HG03045 (cell line): ENCODE measurements at regions not wholly inside any gene's neighbourhood (a gene's known extent, or its start where the extent isn't known, plus 50 kb on each side); places are given as distances from the start of the nearest gene placed in this dataset.

Source experiments
- ATAC-seq: cut with Tn5 transposase; IDR thresholded peaks from one replicate; pipeline ENCODE4 v1.9.1; 2021; ENCODE audit warnings: mild to moderate bottlenecking, moderate library complexity; ENCODE audit not compliant: unreplicated experiment

GRCh38 chr1:187871177-187871845, 1042.6 kb downstream of the PLA2G4A start:
- no peak for ATAC-seq

GRCh38 chr1:187872550-187872949, 1043.8 kb downstream of the PLA2G4A start:
- no peak for ATAC-seq

GRCh38 chr1:187873126-187873525, 1044.4 kb downstream of the PLA2G4A start:
- ATAC-seq = no peak

DNA sequence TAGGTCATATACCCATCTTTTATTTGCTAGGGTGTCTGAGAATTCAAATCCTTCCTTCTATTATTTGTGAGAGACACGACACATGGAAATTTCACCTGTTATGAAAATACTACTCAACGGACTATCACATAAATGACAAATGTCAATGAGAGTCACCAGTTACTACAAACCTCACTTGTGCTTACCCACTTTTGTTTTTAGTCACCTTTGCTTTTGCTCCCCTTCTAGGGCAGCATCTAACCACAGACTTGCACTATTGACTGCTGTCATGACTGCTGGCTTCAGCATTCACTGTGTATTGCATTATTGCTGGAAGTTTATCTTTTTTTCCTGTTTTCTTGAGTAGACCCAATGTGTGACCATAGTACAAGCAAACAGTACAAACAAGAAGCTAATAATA, 1048.0 kb downstream of the PLA2G4A start:
- no peak for ATAC-seq

- ATAC-seq = no peak
Measured at GRCh38 chr1:187877220-187877619, 1048.5 kb downstream of the PLA2G4A start.

DNA sequence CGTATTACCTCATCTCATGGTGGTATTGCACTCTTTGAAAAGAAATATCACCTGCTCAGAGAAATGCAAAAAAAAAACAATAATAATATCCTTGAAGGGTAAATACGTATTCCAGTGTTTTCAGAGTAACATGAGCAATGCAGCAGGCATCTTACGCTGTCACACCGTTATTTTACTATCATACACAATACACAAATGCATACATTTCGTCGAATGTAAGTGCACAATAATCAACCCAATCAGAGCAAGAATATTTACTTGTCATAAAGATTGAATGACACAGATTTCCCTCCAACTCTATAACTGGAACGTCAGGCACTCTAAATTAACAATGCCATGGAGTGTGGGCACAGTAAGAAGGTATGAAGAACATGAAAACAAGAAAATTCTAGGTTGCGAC, 1050.1 kb downstream of the PLA2G4A start:
- ATAC-seq = no peak

DNA sequence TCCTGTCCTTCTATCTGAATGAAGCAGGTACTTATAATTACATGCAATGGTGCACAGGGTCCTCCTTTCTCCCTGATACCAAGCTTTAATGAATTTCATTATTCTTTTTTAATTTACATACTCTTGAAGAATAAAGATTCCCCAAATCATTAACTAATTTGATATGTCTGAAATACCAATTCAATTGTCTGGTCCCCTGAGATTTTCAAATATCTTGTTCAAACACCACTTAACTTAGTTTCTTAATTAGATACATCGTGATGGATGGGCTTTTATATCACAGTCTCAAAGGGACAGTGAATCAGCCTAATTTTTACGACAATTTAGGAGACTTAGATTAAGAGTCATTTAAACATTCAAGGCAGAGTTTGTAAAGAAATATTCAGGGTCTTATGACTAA, 1054.6 kb downstream of the PLA2G4A start:
- ATAC-seq = no peak

DNA sequence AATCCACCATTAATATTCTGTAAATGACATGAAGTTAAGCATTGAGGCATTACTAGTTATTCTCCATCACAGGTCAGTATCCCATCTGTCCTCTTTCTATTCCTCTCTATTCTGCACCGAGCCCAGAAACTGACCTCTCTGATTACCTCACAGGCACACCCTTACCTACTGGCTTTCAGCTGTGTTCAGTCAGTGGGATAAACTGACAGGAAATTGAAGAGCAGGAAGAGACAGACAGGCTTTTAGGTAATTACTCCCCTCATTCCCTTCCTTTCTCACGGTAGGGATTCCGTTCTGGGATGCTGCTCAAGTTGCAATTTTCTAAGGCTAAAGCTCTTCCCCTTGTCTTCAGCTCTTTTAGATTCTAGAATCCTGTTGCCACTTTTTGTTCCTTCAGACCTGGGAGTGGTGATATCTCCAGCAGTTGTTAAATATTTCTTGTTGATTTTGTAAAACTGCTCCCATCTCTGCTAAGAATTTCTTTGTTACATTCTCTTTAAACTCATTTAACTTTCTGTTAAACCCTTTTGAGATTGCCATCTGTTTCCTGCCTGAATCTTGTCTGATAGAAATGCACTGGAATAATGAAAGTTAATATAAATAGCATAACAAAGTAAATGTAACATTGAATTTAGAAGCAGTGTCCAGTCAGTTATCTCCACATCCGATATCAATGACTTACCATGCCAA, 1063.4 kb downstream of the PLA2G4A start:
- no peak for ATAC-seq

DNA sequence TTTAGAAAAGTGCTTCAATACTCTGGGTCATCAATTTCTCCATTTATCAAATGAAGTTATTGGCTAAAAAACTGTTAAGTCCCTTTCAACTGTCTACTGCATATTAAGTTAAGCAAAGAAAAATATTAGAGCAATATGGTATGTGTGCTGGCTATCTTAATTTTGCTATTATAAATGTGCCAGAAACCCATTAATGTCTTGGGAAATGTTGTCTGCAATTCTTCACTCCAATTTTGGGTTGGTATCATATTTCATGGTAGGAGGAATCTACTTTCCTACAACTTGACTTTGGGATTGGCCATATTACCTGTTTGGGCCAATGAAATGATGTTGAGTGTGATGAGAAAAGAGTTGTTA, 1063.9 kb downstream of the PLA2G4A start:
- ATAC-seq = no peak

DNA sequence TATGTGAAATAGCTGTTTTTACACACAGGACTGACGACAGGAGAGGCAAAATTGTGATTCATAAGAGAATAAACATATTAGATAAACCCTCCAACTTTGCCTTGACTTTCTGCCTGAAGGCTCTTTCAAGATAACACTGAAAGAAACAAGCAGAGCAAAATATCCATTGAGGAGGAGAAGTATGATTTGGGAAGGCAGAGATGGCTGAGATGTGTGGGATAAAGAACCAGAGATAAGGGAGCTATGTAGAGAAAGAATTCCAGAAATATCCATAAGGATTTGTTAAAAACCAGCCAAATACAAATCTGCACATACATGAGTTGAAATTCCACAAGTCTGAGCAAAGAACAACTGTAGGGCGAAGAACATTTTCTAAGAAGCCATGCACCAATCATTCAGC, 1064.7 kb downstream of the PLA2G4A start:
- no peak for ATAC-seq

- no peak for ATAC-seq
Measured at GRCh38 chr1:187894349-187894748, 1065.6 kb downstream of the PLA2G4A start.

- no peak for ATAC-seq
Measured at GRCh38 chr1:187903223-187903622, 1074.5 kb downstream of the PLA2G4A start.

- ATAC-seq = no peak
Measured at GRCh38 chr1:187909382-187909781, 1080.6 kb downstream of the PLA2G4A start.

GRCh38 chr1:187911820-187912219, 1083.1 kb downstream of the PLA2G4A start:
- ATAC-seq = no peak

DNA sequence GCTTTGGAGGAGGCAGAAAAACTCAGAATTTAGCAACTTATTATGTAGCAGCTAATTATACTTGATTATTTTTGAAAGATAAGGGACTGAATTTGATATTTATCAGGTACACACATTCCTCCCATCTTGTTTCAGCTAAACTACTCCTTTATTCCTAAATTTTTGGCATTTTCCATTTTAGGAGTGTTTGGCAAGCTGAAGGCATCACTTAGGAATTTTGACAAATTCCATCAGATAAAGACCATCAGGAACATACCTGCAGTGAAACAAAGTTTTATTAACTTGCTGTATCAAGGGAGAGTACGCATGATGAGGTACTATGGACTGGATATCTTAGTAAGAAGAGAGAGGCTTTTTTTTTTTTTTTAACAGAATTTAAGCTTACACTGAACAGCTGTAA, 1092.2 kb downstream of the PLA2G4A start:
- no peak for ATAC-seq

DNA sequence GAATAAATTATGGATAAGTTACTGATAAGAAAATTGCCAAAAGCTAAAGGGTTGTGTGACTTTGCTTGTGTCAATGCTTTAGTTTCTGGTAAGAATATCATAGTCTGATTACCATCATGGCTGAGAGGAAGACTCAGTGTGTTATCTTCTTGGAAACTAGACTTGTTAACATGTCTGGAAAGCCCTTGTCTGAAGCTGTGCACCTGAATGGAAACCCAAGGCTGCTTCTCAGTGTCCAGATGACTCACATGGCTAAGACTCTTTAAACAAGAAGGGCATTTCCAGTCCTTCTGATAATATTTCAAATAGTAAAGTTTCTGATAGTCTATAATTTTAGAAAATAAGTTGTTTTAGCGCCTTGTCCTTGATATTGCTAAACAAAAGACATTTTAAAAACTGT, 1092.7 kb downstream of the PLA2G4A start:
- ATAC-seq = no peak

DNA sequence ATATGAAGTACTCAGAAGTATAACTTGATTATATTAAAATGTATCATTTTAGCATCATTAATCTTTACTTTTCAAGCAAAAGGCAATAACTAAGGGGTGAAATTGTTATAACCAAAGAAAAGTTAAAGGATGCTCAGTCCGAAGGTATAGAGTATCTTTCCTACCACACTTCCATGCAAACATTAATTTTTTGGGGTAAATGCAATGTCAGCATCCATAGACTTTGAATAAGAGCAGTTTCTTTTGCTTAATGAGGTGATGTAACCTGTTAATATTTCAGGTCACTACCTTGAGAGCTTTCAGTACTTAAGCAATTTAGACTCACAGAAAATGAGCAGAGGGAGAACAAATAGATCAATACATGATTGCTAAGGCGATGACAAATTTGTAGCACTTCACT, 1093.5 kb downstream of the PLA2G4A start:
- ATAC-seq = no peak

DNA sequence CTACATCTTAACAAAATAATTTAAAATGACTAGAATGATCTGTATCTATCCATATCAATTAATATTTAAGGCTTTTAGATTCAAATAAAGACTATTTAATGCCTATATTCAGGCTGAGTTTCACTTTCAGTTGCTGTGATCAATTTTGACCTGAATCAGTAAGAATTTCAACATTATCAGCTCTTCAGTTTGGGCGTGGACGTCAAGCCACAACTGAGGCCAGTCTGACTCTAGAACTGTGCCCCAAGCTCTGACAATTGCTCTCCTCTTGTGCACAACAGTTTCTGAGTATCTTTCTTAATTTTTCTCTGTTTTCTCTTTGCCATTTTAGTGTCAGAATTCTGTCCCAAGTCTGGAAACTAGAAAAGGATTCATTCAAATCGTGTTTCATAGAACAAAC, 1095.5 kb downstream of the PLA2G4A start:
- ATAC-seq = no peak

- ATAC-seq = no peak
Measured at GRCh38 chr1:187928288-187928687, 1099.5 kb downstream of the PLA2G4A start.

GRCh38 chr1:187928696-187929095, 1099.9 kb downstream of the PLA2G4A start:
- no peak for ATAC-seq

GRCh38 chr1:187931776-187932175, 1103.0 kb downstream of the PLA2G4A start:
- no peak for ATAC-seq

- no peak for ATAC-seq
Measured at GRCh38 chr1:187933562-187934419, 1105.0 kb downstream of the PLA2G4A start.
